CD4-positive, alpha-beta memory T cell (primary cell): ENCODE measurements at regions not wholly inside any gene's neighbourhood (a gene's known extent, or its start where the extent isn't known, plus 50 kb on each side); places are given as distances from the start of the nearest gene placed in this dataset.
"Not testable (repeated sequence)": the region's sequence is repeated elsewhere in the genome, so short reads cannot be mapped to it uniquely, and the experiment has no call there.

Experiments used
- CTCF ChIA-PET: fragments of 350-600 bp; sonication (Branson Sonifier 250); formaldehyde crosslinking; loops from one replicate; lab custom pipeline; 2021; ENCODE audit warnings: inconsistent platforms; ENCODE audit not compliant: partially characterized antibody; lab: Charles Lee
- POLR2A ChIA-PET: fragments of 350-600 bp; sonication (Branson Sonifier 250); formaldehyde crosslinking; loops from one replicate; lab custom pipeline; 2021; ENCODE audit not compliant: partially characterized antibody; lab: Charles Lee
- DNase-seq, 5 donors: peaks; one replicate each; pipeline versions ENCODE4 v3.0.0 to v3.0.0-alpha.2; 2020 to 2022; ENCODE audit warnings: mixed read lengths in 1 of 5
- H3K27ac ChIP-seq: one replicate; pipeline ENCODE4 v1.7.0; 2013; ENCODE audit warnings: low read depth, low read length
- H3K27me3 ChIP-seq: 2 replicates; pipeline ENCODE4 v1.7.0; 2013; ENCODE audit warnings: mild to moderate bottlenecking, low read length, moderate library complexity; ENCODE audit not compliant: insufficient read depth
- H3K36me3 ChIP-seq: 2 replicates; pipeline ENCODE4 v1.7.0; 2013; ENCODE audit warnings: mild to moderate bottlenecking, low read length, moderate library complexity; ENCODE audit not compliant: insufficient read depth
- H3K4me1 ChIP-seq: 2 replicates; pipeline ENCODE4 v1.7.0; 2013; ENCODE audit warnings: mild to moderate bottlenecking, low read length, moderate library complexity; ENCODE audit not compliant: insufficient read depth
- H3K4me3 ChIP-seq, 2 donors: one replicate each; pipeline ENCODE4 v1.7.0; 2013; ENCODE audit warnings: low read length in 2 of 2, mild to moderate bottlenecking in 1 of 2
- H3K9me3 ChIP-seq, 2 donors: one replicate each; pipeline ENCODE4 v1.7.0; 2013; ENCODE audit warnings: low read length in 2 of 2, control low read depth in 1 of 2; ENCODE audit not compliant: control insufficient read depth in 1 of 2
- H3K27ac Mint-ChIP-seq, 7 donors: one replicate each; pipeline ENCODE4 v1.8.0; 2020 to 2021; ENCODE audit warnings: mixed read lengths in 7 of 7, mild to moderate bottlenecking in 6 of 7, inconsistent platforms in 3 of 7, moderate library complexity in 3 of 7
- H3K27me3 Mint-ChIP-seq, 2 donors: one replicate each; pipeline ENCODE4 v1.8.0; 2020 to 2021; ENCODE audit warnings: mixed read lengths in 2 of 2
- H3K36me3 Mint-ChIP-seq, 2 donors: one replicate each; pipeline ENCODE4 v1.8.0; 2020 to 2021; ENCODE audit warnings: mixed read lengths in 2 of 2, inconsistent platforms in 1 of 2, mild to moderate bottlenecking in 1 of 2
- H3K4me1 Mint-ChIP-seq, 4 donors: one replicate each; pipeline ENCODE4 v1.8.0; 2020 to 2021; ENCODE audit warnings: mixed read lengths in 4 of 4, mild to moderate bottlenecking in 1 of 4
- H3K4me3 Mint-ChIP-seq, 8 donors: one replicate each; pipeline ENCODE4 v1.8.0; 2020 to 2021; ENCODE audit warnings: mixed read lengths in 8 of 8, mild to moderate bottlenecking in 7 of 8, moderate library complexity in 6 of 8, inconsistent platforms in 3 of 8
- H3K9me3 Mint-ChIP-seq, 8 donors: one replicate each; pipeline ENCODE4 v1.8.0; 2020 to 2021; ENCODE audit warnings: mixed read lengths in 8 of 8, mild to moderate bottlenecking in 5 of 8, inconsistent platforms in 3 of 8, moderate library complexity in 1 of 8
- intact Hi-C: fragments of 100-400 bp; cut with micrococcal nuclease; formaldehyde crosslinking; loops from one replicate; pipeline ENCODE4 v1.15.1; 2023

GRCh38 chrX:106220177-106220576 is 52.1 kb downstream of the PWWP3B start:
- H3K9me3 ChIP-seq, result no peaks in the 10 kb centered on the region
- Mint-ChIP-seq H3K27me3 (no peaks in the 10 kb centered on the region), H3K36me3 (no peaks in the 10 kb centered on the region), H3K4me1 (no peaks in the 10 kb centered on the region), H3K27ac (no peak overlapping the region), H3K4me3 (no peak overlapping the region), H3K9me3 (peaks cover 0 to 6% (median 0%) of the 10 kb centered on the region in 8 donors)
- no peak overlapping the region for H3K4me3 ChIP-seq
- DNase-seq, result no peak
- ChIA-PET CTCF (no interaction called here), POLR2A (no interaction called here)
- H3K4me1 ChIP-seq, result no peaks in the 10 kb centered on the region
- no peak overlapping the region for H3K27ac ChIP-seq
- intact Hi-C loops, result no loop called here
- no peaks in the 10 kb centered on the region for H3K36me3 ChIP-seq
- no peaks in the 10 kb centered on the region for H3K27me3 ChIP-seq

DNA sequence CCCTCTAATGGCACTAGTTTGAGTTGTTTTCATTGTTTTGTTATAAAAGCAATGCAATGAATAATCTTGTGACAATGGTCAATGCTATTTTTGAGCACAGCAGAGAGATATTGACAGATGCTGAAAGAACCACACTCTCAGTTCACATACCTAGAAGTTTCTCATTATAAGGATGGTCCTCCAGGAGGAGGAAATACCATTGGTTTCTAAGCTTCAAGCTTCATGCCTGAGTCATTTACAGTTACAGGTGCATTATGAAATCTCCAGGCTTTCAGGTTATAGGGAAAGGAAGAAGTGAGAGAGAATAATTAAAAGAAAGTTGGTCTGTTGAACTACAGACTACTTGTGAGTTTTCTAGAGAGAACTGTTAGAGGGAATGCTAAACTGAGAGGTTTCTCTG is 75.3 kb downstream of the PWWP3B start:
- Histone ChIP-seq H3K36me3 (no peaks in the 10 kb centered on the region), H3K4me1 (no peaks in the 10 kb centered on the region), H3K27ac (no peak overlapping the region), H3K9me3 (no peaks in the 10 kb centered on the region), H3K27me3 (no peaks in the 10 kb centered on the region), H3K4me3 (no peak overlapping the region)
- Mint-ChIP-seq H3K4me1 (no peaks in the 10 kb centered on the region), H3K27ac (no peak overlapping the region), H3K36me3 (no peaks in the 10 kb centered on the region), H3K27me3 (no peaks in the 10 kb centered on the region), H3K4me3 (no peak overlapping the region), H3K9me3 (peaks cover 0 to 3% (median 0%) of the 10 kb centered on the region in 8 donors)
- CTCF ChIA-PET, result no interaction called here
- POLR2A ChIA-PET, result no interaction called here
- intact Hi-C loops, result no loop called here
- DNase-seq, result no peak

DNA sequence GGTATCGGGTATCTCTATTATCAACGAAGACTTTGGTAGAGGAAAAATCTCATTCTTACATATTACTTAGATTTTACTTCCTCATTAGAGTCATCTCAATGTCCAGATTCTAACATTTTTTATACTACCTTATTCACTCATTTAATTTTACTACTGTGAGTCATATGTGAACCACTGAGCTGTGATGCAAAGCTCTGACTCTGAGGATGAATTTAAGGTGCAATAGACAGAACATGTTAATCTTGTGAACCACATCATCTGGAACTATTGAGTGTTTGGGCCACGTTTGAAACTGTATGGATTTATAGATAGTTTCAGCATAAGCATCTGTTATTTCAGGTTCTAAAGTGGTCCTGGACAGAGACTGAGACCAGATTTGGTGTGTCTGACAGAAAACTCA is 78.4 kb downstream of the PWWP3B start:
- Mint-ChIP-seq H3K4me3 (no peak overlapping the region), H3K36me3 (no peaks in the 10 kb centered on the region), H3K9me3 (peaks cover 0 to 3% (median 0%) of the 10 kb centered on the region in 8 donors), H3K27ac (no peak overlapping the region), H3K27me3 (no peaks in the 10 kb centered on the region), H3K4me1 (no peaks in the 10 kb centered on the region)
- Histone ChIP-seq H3K4me3 (no peak overlapping the region), H3K27me3 (no peaks in the 10 kb centered on the region), H3K9me3 (no peaks in the 10 kb centered on the region), H3K27ac (no peak overlapping the region), H3K4me1 (no peaks in the 10 kb centered on the region), H3K36me3 (no peaks in the 10 kb centered on the region)
- intact Hi-C loops, result no loop called here
- CTCF ChIA-PET, result no interaction called here
- DNase-seq, result no peak
- POLR2A ChIA-PET, result no interaction called here

DNA sequence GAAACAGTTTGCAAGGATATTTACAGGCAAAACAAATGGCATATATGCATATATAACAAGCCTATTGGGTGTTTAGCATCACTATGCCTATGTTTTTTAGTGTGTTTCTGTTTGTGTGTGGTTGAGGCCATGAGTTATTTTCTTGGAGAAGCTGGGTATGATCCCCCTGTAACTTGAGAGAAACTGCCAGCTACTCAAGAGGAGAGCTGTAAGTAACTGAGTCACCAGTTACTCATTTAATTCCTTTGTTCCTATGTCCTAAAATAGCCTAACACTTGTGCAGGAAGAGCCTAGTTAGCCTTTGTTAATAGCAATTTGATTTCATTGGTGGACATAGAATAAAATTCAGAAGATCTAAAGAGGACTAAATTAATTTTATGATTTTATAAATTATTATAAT is 79.1 kb downstream of the PWWP3B start:
- H3K27ac Mint-ChIP-seq, result no peak overlapping the region
- no peak overlapping the region for H3K27ac ChIP-seq
- H3K4me1 ChIP-seq, result no peaks in the 10 kb centered on the region
- ChIA-PET POLR2A (no interaction called here), CTCF (no interaction called here)
- H3K36me3 ChIP-seq, result no peaks in the 10 kb centered on the region
- H3K36me3 Mint-ChIP-seq, result no peaks in the 10 kb centered on the region
- H3K27me3 ChIP-seq, result no peaks in the 10 kb centered on the region
- no peaks in the 10 kb centered on the region for H3K9me3 ChIP-seq
- H3K27me3 Mint-ChIP-seq, result no peaks in the 10 kb centered on the region
- H3K4me3 ChIP-seq, result no peak overlapping the region
- H3K9me3 Mint-ChIP-seq, result peaks cover 0 to 3% (median 0%) of the 10 kb centered on the region in 8 donors
- intact Hi-C loops, result no loop called here
- DNase-seq, result no peak
- H3K4me1 Mint-ChIP-seq, result no peaks in the 10 kb centered on the region
- no peak overlapping the region for H3K4me3 Mint-ChIP-seq

- H3K27ac ChIP-seq, result no peak overlapping the region
- no peak overlapping the region for H3K4me3 Mint-ChIP-seq
- H3K27ac Mint-ChIP-seq, result no peak overlapping the region
- H3K9me3 ChIP-seq, result no peaks in the 10 kb centered on the region
- no peak overlapping the region for H3K4me3 ChIP-seq
- ChIA-PET CTCF (no interaction called here), POLR2A (no interaction called here)
- no peaks in the 10 kb centered on the region for H3K4me1 ChIP-seq
- peaks cover 0 to 3% (median 0%) of the 10 kb centered on the region in 8 donors for H3K9me3 Mint-ChIP-seq
- no peaks in the 10 kb centered on the region for H3K36me3 Mint-ChIP-seq
- H3K36me3 ChIP-seq, result no peaks in the 10 kb centered on the region
- H3K4me1 Mint-ChIP-seq, result no peaks in the 10 kb centered on the region
- intact Hi-C loops, result no loop called here
- H3K27me3 ChIP-seq, result no peaks in the 10 kb centered on the region
- no peaks in the 10 kb centered on the region for H3K27me3 Mint-ChIP-seq
- no peak for DNase-seq
Measured at GRCh38 chrX:106249706-106250379, 81.7 kb downstream of the PWWP3B start.

DNA sequence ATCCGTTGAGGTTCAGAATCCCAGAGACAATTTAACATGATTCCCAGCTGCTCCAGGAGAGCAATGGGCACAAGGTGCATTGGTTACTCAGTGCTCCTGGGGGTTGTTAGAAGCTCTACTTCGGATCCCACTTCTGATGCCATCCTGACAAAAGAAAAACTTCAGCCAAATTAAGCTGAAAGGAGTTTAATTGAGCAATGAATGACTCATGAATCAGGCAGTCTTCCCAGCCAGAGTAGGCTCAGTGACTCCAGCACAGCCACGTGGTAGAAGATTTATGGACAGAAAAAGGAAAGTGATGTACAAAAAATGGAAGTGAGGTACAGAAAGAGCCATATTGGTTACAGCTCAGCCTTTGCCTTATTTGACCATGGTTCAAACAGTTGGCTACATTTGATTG is 95.7 kb downstream of the PWWP3B start:
- no peaks in the 10 kb centered on the region for H3K36me3 Mint-ChIP-seq
- H3K27me3 Mint-ChIP-seq, result no peaks in the 10 kb centered on the region
- no peak overlapping the region for H3K4me3 ChIP-seq
- ChIA-PET POLR2A (no interaction called here), CTCF (no interaction called here)
- intact Hi-C loops, result no loop called here
- no peak overlapping the region for H3K27ac ChIP-seq
- no peak overlapping the region for H3K4me3 Mint-ChIP-seq
- H3K9me3 Mint-ChIP-seq, result peaks cover 0 to 7% (median 0%) of the 10 kb centered on the region in 8 donors
- no peaks in the 10 kb centered on the region for H3K9me3 ChIP-seq
- no peaks in the 10 kb centered on the region for H3K36me3 ChIP-seq
- no peaks in the 10 kb centered on the region for H3K27me3 ChIP-seq
- DNase-seq, result no peak
- no peak overlapping the region for H3K27ac Mint-ChIP-seq
- H3K4me1 ChIP-seq, result no peaks in the 10 kb centered on the region
- H3K4me1 Mint-ChIP-seq, result no peaks in the 10 kb centered on the region

DNA sequence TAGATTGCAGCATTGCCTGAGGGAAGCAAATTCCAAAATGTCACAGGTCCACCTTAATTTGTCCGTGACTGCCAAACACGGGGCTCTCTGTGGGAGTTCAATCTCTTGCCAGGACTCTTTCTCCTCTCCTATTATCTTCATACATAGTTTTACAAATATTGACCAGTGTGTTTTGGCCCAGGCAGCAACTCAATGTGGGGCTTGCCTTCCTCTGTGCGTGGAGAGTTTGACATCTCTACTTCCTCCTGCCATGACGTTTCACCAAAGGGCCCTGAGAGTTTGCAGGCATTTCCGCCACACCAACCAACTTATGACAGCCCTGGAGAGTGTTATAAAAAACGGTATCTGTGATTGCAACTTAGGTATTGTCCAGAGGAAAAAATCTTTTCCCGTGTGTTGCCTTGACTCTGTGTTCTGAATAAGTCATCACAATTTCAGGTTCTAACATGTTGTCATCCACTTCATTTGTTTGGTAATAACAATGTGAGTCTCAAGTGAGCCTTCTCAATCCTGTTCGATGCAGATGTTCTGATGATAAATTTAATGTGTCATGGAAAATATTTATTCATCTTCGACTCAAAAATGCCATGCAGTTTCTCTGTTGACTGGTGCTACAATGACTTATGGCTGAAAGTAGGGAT is 106.0 kb downstream of the PWWP3B start:
- H3K36me3 Mint-ChIP-seq, H3K9me3 ChIP-seq, H3K4me3 ChIP-seq, H3K9me3 Mint-ChIP-seq, H3K27me3 Mint-ChIP-seq, H3K4me3 Mint-ChIP-seq, CTCF ChIA-PET, H3K27me3 ChIP-seq, DNase-seq, H3K36me3 ChIP-seq, H3K27ac Mint-ChIP-seq, intact Hi-C loops, POLR2A ChIA-PET, H3K4me1 ChIP-seq, H3K4me1 Mint-ChIP-seq, H3K27ac ChIP-seq: not testable (repeated sequence)
